ENCODE measurements at regions not wholly inside any gene's neighbourhood (a gene's known extent, or its start where the extent isn't known, plus 50 kb on each side); places are given as distances from the start of the nearest gene placed in this dataset.

DNA sequence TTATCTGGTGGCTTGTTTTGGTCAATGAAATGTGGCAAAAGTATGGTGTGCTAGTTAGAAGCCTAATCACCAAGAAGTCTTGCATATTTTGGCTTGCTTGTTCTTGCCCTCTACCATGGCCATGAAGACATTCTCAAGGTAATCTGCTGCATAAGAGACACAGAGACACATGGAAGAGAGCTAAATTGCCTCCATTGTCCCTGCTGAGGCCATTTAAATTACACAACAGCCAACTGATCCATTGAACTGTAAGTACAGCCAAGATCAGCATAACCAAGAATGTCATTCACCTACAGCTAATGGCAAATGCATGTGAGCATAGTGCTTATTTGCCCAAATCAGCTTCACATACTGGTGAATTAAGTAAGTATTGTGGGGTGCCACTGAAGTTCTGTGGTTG lies 603.8 kb downstream of the FRK start (continued):
- TF ChIP-seq CTCF (IDR thresholded peaks at IDR 0.05; ENCODE audit: control extremely low read depth in 1 of 3, insufficient read depth in 1 of 3, low read depth in 1 of 3, low read length in 3 of 3): no peak
- peak; percentile 75 for TF ChIP-seq TEAD4 (IDR thresholded peaks at IDR 0.05; ENCODE audit: low read depth, low read length)
- TF ChIP-seq RXRA (IDR thresholded peaks at IDR 0.05; ENCODE audit: insufficient read depth, low read depth, low read length): no peak
- TF ChIP-seq CHD7 (IDR thresholded peaks at IDR 0.05; ENCODE audit: insufficient replicate concordance, low read length): peak; percentile 77
- no peak for TF ChIP-seq GABPA (IDR thresholded peaks at IDR 0.05; ENCODE audit: borderline replicate concordance, insufficient read depth, low read length)
- TF ChIP-seq GTF2F1 (IDR thresholded peaks at IDR 0.05; ENCODE audit: borderline replicate concordance, low read depth, low read length): no peak
- TF ChIP-seq SRF (IDR thresholded peaks at IDR 0.05; ENCODE audit: low read depth, low read length): no peak
- TF ChIP-seq EGR1 (IDR thresholded peaks at IDR 0.05; ENCODE audit: borderline replicate concordance, low read depth, low read length): no peak
- TF ChIP-seq SP1 (IDR thresholded peaks at IDR 0.05; ENCODE audit: low read depth, low read length): peak; percentile 18; the same call in 1 of the 2 replicates
- TF ChIP-seq SP4 (IDR thresholded peaks at IDR 0.05; ENCODE audit: low read length): no peak
